IMR-90 (cell line): ENCODE measurements at regions not wholly inside any gene's neighbourhood (a gene's known extent, or its start where the extent isn't known, plus 50 kb on each side); places are given as distances from the start of the nearest gene placed in this dataset.

Experiments
- ATAC-seq: fragments of 200-7000 bp; cut with Tn5 transposase; 2 replicates; pipeline ENCODE4 v1.9.1; 2020; ENCODE audit warnings: low read depth, mild to moderate bottlenecking, moderate library complexity
- BruUV-seq: library from RNA; stranded (reverse); fragments of 400-500 nt; replicated peaks from 2 replicates; lab custom pipeline; 2021; lab: Mats Ljungman, UMichigan
- CTCF ChIA-PET: fragments of 300-600 bp; formaldehyde crosslinking; extraction: SDS; loops from one replicate; lab custom pipeline; 2021; ENCODE audit warnings: antibody characterized with exemption; lab: Yijun Ruan, JAX
- POLR2A ChIA-PET: fragments of 300-600 bp; sonication (Branson Sonifier 250); formaldehyde crosslinking; loops from one replicate; lab custom pipeline; 2022; ENCODE audit warnings: antibody characterized with exemption; ENCODE audit not compliant: unreplicated experiment; lab: Charles Lee
- DNase-seq: peaks from one replicate; pipeline ENCODE4 v3.0.0; 2013
- H2AFZ ChIP-seq: replicated peaks from 2 replicates; pipeline ENCODE3; 2013; ENCODE audit warnings: low read length, mild to moderate bottlenecking; ENCODE audit not compliant: poor library complexity
- H2AK5ac ChIP-seq: 2 replicates; pipeline ENCODE4 v1.6.1; 2013; ENCODE audit warnings: low read depth, low read length, inconsistent platforms
- H2AK9ac ChIP-seq: replicated peaks from 2 replicates; pipeline ENCODE3; 2013; ENCODE audit warnings: mild to moderate bottlenecking, low read depth, low read length, moderate library complexity; ENCODE audit not compliant: poor library complexity
- H2BK120ac ChIP-seq: 2 replicates; pipeline ENCODE4 v1.6.1; 2013; ENCODE audit warnings: low read depth, low read length, inconsistent platforms
- H2BK15ac ChIP-seq: 3 replicates; pipeline ENCODE4 v1.6.1; 2013; ENCODE audit warnings: low read depth, low read length, inconsistent platforms
- H2BK20ac ChIP-seq: 2 replicates; pipeline ENCODE4 v1.6.1; 2013; ENCODE audit warnings: low read depth, mild to moderate bottlenecking, inconsistent platforms, low read length, moderate library complexity
- H2BK5ac ChIP-seq: 2 replicates; pipeline ENCODE4 v1.6.1; 2013; ENCODE audit warnings: mild to moderate bottlenecking, low read depth, low read length, inconsistent platforms; ENCODE audit not compliant: poor library complexity, severe bottlenecking
- H3K14ac ChIP-seq: replicated peaks from 2 replicates; pipeline ENCODE4 v1.6.1; 2013; ENCODE audit warnings: low read depth, low read length, inconsistent platforms
- H3K18ac ChIP-seq: 2 replicates; pipeline ENCODE4 v1.6.1; 2013; ENCODE audit warnings: low read depth, low read length, control low read depth
- H3K23ac ChIP-seq: 2 replicates; pipeline ENCODE4 v1.6.1; 2013; ENCODE audit warnings: low read depth, low read length, inconsistent platforms
- H3K27ac ChIP-seq: 2 replicates; pipeline ENCODE4 v1.5.1; 2013; ENCODE audit warnings: mild to moderate bottlenecking, control low read depth, low read length; ENCODE audit not compliant: insufficient read depth
- H3K27me3 ChIP-seq: 2 replicates; pipeline ENCODE4 v1.6.1; 2013; ENCODE audit warnings: low read length; ENCODE audit not compliant: control insufficient read depth, insufficient read depth
- H3K36me3 ChIP-seq: 2 replicates; pipeline ENCODE4 v1.6.1; 2013; ENCODE audit warnings: low read length, mixed read lengths; ENCODE audit not compliant: control insufficient read depth, insufficient read depth
- H3K4ac ChIP-seq: 2 replicates; pipeline ENCODE4 v1.6.1; 2013; ENCODE audit warnings: low read depth, low read length, inconsistent platforms
- H3K4me1 ChIP-seq: 2 replicates; pipeline ENCODE4 v1.6.1; 2013; ENCODE audit warnings: low read length, mixed read lengths; ENCODE audit not compliant: control insufficient read depth, insufficient read depth
- H3K4me2 ChIP-seq: 2 replicates; pipeline ENCODE4 v1.6.1; 2013; ENCODE audit warnings: low read depth, mild to moderate bottlenecking, control low read depth, low read length, moderate library complexity
- H3K4me3 ChIP-seq: 2 replicates; pipeline ENCODE4 v1.5.1; 2013; ENCODE audit warnings: low read depth, mild to moderate bottlenecking, control low read depth, low read length, moderate library complexity; ENCODE audit not compliant: insufficient read depth
- H3K56ac ChIP-seq: 2 replicates; pipeline ENCODE4 v1.6.1; 2013; ENCODE audit warnings: low read length, inconsistent platforms; ENCODE audit not compliant: insufficient read depth; ENCODE audit errors: extremely low read depth
- H3K79me1 ChIP-seq, 2 experiments: 2 replicates each; pipeline ENCODE4 v1.6.1; 2013; ENCODE audit warnings: low read length in 2 of 2, inconsistent platforms in 1 of 2, low read depth in 1 of 2
- H3K9ac ChIP-seq: 2 replicates; pipeline ENCODE4 v1.6.1; 2013; ENCODE audit warnings: low read depth, low read length, control low read depth
- H3K9me1 ChIP-seq: 2 replicates; pipeline ENCODE4 v1.6.1; 2013; ENCODE audit warnings: low read length, inconsistent platforms; ENCODE audit not compliant: insufficient read depth
- H3K9me3 ChIP-seq: 2 replicates; pipeline ENCODE4 v1.6.1; 2013; ENCODE audit warnings: low read length; ENCODE audit not compliant: control insufficient read depth, insufficient read depth
- H4K20me1 ChIP-seq: 2 replicates; pipeline ENCODE4 v1.6.1; 2013; ENCODE audit warnings: low read length, inconsistent platforms; ENCODE audit not compliant: insufficient read depth
- H4K5ac ChIP-seq: 2 replicates; pipeline ENCODE4 v1.6.1; 2013; ENCODE audit warnings: mild to moderate bottlenecking, low read depth, low read length, control low read depth
- H4K8ac ChIP-seq, 2 experiments: 2 replicates each; pipeline ENCODE4 v1.6.1; 2013; ENCODE audit warnings: low read depth in 2 of 2, low read length in 2 of 2, control low read depth in 1 of 2, inconsistent platforms in 1 of 2
- H4K91ac ChIP-seq: 2 replicates; pipeline ENCODE4 v1.6.1; 2013; ENCODE audit warnings: low read depth, low read length, inconsistent platforms; ENCODE audit not compliant: insufficient read depth
- BHLHE40 ChIP-seq: fragments of 150-350 bp; IDR thresholded peaks from 2 replicates; pipeline ENCODE4 v1.6.1; 2016; ENCODE audit warnings: mild to moderate bottlenecking, low read depth, low read length
- CEBPB ChIP-seq: IDR thresholded peaks from 2 replicates; pipeline ENCODE4 v1.6.1; 2012; ENCODE audit warnings: low read depth, low read length, improper control_type of control experiment
- CHD1 ChIP-seq: IDR thresholded peaks from 2 replicates; pipeline ENCODE4 v1.6.1; 2012; ENCODE audit warnings: low read depth, low read length, improper control_type of control experiment
- ELK1 ChIP-seq: fragments of 150-350 bp; IDR thresholded peaks from 2 replicates; pipeline ENCODE4 v1.6.1; 2016; ENCODE audit warnings: low read depth, mild to moderate bottlenecking, low read length, moderate library complexity, borderline replicate concordance
- FOS ChIP-seq: fragments of 150-350 bp; IDR thresholded peaks from 2 replicates; pipeline ENCODE4 v1.6.1; 2016; ENCODE audit warnings: low read depth, low read length
- MAFK ChIP-seq: IDR thresholded peaks from 2 replicates; pipeline ENCODE4 v1.6.1; 2012; ENCODE audit warnings: low read depth, low read length, improper control_type of control experiment
- MAZ ChIP-seq: IDR thresholded peaks from 2 replicates; pipeline ENCODE4 v1.6.1; 2012; ENCODE audit warnings: low read depth, mild to moderate bottlenecking, low read length, improper control_type of control experiment, moderate library complexity, borderline replicate concordance
- MXI1 ChIP-seq: IDR thresholded peaks from 2 replicates; pipeline ENCODE4 v1.6.1; 2012; ENCODE audit warnings: low read depth, mild to moderate bottlenecking, low read length, moderate library complexity, borderline replicate concordance
- NFE2L2 ChIP-seq: fragments of 150-350 bp; IDR thresholded peaks from 2 replicates; pipeline ENCODE4 v1.6.1; 2016; ENCODE audit warnings: low read depth, mild to moderate bottlenecking, low read length
- POLR2A ChIP-seq: IDR thresholded peaks from 2 replicates; pipeline ENCODE4 v1.6.1; 2012; ENCODE audit warnings: mild to moderate bottlenecking, low read depth, low read length
- RAD21 ChIP-seq: IDR thresholded peaks from 2 replicates; pipeline ENCODE4 v1.6.1; 2012; ENCODE audit warnings: low read length, improper control_type of control experiment
- RCOR1 ChIP-seq: IDR thresholded peaks from 2 replicates; pipeline ENCODE4 v1.6.1; 2012; ENCODE audit warnings: mild to moderate bottlenecking, low read length, improper control_type of control experiment; ENCODE audit not compliant: insufficient replicate concordance
- RFX5 ChIP-seq: IDR thresholded peaks from 2 replicates; pipeline ENCODE4 v1.8.0; 2012; ENCODE audit warnings: low read depth, mild to moderate bottlenecking, low read length, moderate library complexity
- SMC3 ChIP-seq: fragments of 150-350 bp; IDR thresholded peaks from 2 replicates; pipeline ENCODE4 v1.6.1; 2016; ENCODE audit warnings: low read depth, mild to moderate bottlenecking, antibody characterized with exemption, low read length, moderate library complexity
- USF2 ChIP-seq: fragments of 150-350 bp; IDR thresholded peaks from 2 replicates; pipeline ENCODE4 v1.6.1; 2017; ENCODE audit warnings: mild to moderate bottlenecking, antibody characterized with exemption, low read length, low read depth
- WGBS, 2 experiments: methylation state at CpG; one replicate each; pipeline versions ENCODE4 v1.1.5 to v1.1.7; 2013; ENCODE audit warnings: missing lambda C conversion rate in 2 of 2; ENCODE audit not compliant: insufficient read length in 1 of 2; ENCODE audit errors: extremely low coverage in 2 of 2; 5-methylcytosine and 5-hydroxymethylcytosine counted together
- dilution Hi-C: fragments of 300-500 bp; cut with HindIII; formaldehyde crosslinking; loops from one replicate; pipeline ENCODE4 v1.14.3; 2018; ENCODE audit warnings: low sequenced_read_pairs; ENCODE audit not compliant: unreplicated experiment
- in situ Hi-C: fragments of 300-500 bp; cut with MboI; formaldehyde crosslinking; loops from 3 replicates; pipeline ENCODE4 v1.14.3; 2019; ENCODE audit warnings: low sequenced_read_pairs, inconsistent platforms, mixed read lengths
- intact Hi-C: fragments of 100-400 bp; cut with micrococcal nuclease; formaldehyde crosslinking; loops from 2 replicates; pipeline ENCODE4 v1.10.0; 2022
- TF ChIP-seq, protein P1 (sequence below): conservative IDR thresholded peaks from 2 replicates; pipeline ENCODE4 v1.5.1; 2012; ENCODE audit warnings: mild to moderate bottlenecking, low read depth, low read length, improper control_type of control experiment

GRCh38 chr2:121881950-121882349, 126.5 kb downstream of the TSN start:
- H3K36me3 ChIP-seq, result no peaks in the 10 kb centered on the region
- TF ChIP-seq POLR2A, result no peak
- TF ChIP-seq, protein P1, sequence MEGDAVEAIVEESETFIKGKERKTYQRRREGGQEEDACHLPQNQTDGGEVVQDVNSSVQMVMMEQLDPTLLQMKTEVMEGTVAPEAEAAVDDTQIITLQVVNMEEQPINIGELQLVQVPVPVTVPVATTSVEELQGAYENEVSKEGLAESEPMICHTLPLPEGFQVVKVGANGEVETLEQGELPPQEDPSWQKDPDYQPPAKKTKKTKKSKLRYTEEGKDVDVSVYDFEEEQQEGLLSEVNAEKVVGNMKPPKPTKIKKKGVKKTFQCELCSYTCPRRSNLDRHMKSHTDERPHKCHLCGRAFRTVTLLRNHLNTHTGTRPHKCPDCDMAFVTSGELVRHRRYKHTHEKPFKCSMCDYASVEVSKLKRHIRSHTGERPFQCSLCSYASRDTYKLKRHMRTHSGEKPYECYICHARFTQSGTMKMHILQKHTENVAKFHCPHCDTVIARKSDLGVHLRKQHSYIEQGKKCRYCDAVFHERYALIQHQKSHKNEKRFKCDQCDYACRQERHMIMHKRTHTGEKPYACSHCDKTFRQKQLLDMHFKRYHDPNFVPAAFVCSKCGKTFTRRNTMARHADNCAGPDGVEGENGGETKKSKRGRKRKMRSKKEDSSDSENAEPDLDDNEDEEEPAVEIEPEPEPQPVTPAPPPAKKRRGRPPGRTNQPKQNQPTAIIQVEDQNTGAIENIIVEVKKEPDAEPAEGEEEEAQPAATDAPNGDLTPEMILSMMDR, result no peak
- TF ChIP-seq RFX5, result no peak
- no peak for TF ChIP-seq FOS
- TF ChIP-seq SMC3, result no peak
- TF ChIP-seq NFE2L2, result no peak
- no peak for TF ChIP-seq BHLHE40
- TF ChIP-seq RCOR1, result no peak
- TF ChIP-seq MAZ, result no peak
- no peak for TF ChIP-seq MXI1
- TF ChIP-seq MAFK, result no peak
- no peak for TF ChIP-seq RAD21
- no peak for TF ChIP-seq CEBPB
- no peak for TF ChIP-seq CHD1
- no peak for TF ChIP-seq ELK1
- TF ChIP-seq USF2, result no peak
- H3K56ac ChIP-seq, result no peak overlapping the region
- no peaks in the 10 kb centered on the region for H3K9me3 ChIP-seq
- no peak overlapping the region for H3K18ac ChIP-seq
- no peak overlapping the region for H3K9ac ChIP-seq
- no peak for DNase-seq
- H2AK5ac ChIP-seq, result no peak overlapping the region
- intact Hi-C loops (no loop called here), in situ Hi-C loops (no loop called here), dilution Hi-C loops (no loop called here)
- no peak overlapping the region for H2AFZ ChIP-seq
- 17% methylated on average over 1 of the region's 4 CpGs; no CpG with 5 or more reads in 1 of the 2 experiments for WGBS, 2 experiments
- H3K4me2 ChIP-seq, result no peak overlapping the region
- no peaks in the 10 kb centered on the region for H3K79me1 ChIP-seq
- no peak overlapping the region for H3K4me3 ChIP-seq
- no peak overlapping the region for H3K27ac ChIP-seq
- H2BK5ac ChIP-seq, result no peak overlapping the region
- ChIA-PET CTCF (no interaction called here), POLR2A (no interaction called here)
- no peak overlapping the region for H3K23ac ChIP-seq
- ATAC-seq, result no peak
- no peak overlapping the region for H2AK9ac ChIP-seq
- H4K5ac ChIP-seq, result no peak overlapping the region
- H4K8ac ChIP-seq, result no peak overlapping the region
- no peaks in the 10 kb centered on the region for H4K20me1 ChIP-seq
- H3K4me1 ChIP-seq, result no peaks in the 10 kb centered on the region
- no peaks in the 10 kb centered on the region for H3K9me1 ChIP-seq
- no peak overlapping the region for H2BK20ac ChIP-seq
- no peak overlapping the region for H3K4ac ChIP-seq
- BruUV-seq, result no TSS peak
- no peak overlapping the region for H3K14ac ChIP-seq
- peaks cover 3% of the 10 kb centered on the region for H3K27me3 ChIP-seq
- no peak overlapping the region for H4K91ac ChIP-seq
- H2BK15ac ChIP-seq, result no peak overlapping the region
- H2BK120ac ChIP-seq, result no peak overlapping the region
